AG10803 (cell line): ENCODE measurements at regions not wholly inside any gene's neighbourhood (a gene's known extent, or its start where the extent isn't known, plus 50 kb on each side); places are given as distances from the start of the nearest gene placed in this dataset.

Experiments used
- DNase-seq: peaks from one replicate; pipeline ENCODE4 v3.0.0; 2010; ENCODE audit warnings: low read depth
- H3K4me3 ChIP-seq: 2 replicates; pipeline ENCODE4 v1.5.1; 2011; ENCODE audit warnings: mild to moderate bottlenecking, low read length, control low read depth
- TF ChIP-seq, protein P1 (sequence below): conservative IDR thresholded peaks from 2 replicates; pipeline ENCODE4 v1.5.1; 2011; ENCODE audit warnings: mild to moderate bottlenecking, low read length, control low read depth, inconsistent platforms

DNA sequence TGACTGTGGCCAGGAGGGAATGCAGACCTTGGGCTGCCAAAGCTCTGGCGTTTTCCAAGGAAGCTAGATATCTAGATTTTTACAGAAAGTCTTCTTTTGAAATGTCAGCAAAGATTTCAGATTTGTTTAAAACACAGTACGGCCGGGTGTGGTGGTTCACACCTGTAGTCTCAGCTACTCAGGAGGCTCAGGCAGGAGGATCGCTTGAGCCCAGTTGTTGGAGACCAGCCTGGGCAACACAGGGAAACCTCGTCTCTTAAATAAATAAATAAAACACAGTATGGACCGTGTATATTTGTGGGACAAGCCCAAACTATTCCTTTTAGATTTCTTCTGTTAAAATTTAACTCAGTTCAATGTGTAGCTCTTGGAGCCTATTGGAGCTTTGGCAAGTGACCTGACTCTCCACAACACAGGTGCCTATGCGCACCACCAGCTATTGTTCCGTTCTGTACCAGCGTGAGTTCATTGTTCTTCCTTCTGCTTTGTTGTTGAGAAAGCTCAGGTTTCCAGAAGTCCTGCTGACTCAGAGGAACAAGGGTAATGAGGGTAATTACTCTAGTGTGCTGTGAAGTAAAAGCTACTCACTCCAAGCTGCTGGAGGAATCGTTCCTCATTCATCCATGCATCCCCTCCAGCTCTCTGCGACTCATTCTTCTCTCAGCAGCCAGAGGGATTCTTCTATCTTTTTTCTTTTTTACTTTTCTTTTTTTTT lies 73.1 kb upstream of the SLC6A6 start:
- DNase-seq: peak; percentile 27
- no peak overlapping the region for H3K4me3 ChIP-seq
- TF ChIP-seq, protein P1, sequence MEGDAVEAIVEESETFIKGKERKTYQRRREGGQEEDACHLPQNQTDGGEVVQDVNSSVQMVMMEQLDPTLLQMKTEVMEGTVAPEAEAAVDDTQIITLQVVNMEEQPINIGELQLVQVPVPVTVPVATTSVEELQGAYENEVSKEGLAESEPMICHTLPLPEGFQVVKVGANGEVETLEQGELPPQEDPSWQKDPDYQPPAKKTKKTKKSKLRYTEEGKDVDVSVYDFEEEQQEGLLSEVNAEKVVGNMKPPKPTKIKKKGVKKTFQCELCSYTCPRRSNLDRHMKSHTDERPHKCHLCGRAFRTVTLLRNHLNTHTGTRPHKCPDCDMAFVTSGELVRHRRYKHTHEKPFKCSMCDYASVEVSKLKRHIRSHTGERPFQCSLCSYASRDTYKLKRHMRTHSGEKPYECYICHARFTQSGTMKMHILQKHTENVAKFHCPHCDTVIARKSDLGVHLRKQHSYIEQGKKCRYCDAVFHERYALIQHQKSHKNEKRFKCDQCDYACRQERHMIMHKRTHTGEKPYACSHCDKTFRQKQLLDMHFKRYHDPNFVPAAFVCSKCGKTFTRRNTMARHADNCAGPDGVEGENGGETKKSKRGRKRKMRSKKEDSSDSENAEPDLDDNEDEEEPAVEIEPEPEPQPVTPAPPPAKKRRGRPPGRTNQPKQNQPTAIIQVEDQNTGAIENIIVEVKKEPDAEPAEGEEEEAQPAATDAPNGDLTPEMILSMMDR: no peak

DNA sequence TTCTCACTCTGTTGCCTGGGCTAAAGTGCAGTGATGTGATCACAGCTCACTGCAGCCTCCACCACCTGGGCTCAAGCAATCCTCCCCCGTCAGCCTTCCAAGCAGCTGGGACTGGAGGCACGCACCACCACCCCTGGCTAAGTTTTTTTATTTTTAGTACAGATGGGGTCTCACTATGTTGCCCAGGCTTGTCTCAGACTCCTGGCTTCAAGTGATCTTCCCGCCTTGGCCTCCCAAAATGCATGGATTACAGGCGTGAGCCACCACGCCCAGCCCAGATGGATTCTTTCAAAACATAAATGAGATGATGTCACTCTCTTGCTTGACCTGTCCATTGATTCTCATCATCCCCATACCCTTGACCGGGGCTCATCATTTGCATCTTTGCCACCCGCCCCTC lies 72.6 kb upstream of the SLC6A6 start:
- TF ChIP-seq, protein P1: no peak
- no peak for DNase-seq
- H3K4me3 ChIP-seq: no peak overlapping the region

DNA sequence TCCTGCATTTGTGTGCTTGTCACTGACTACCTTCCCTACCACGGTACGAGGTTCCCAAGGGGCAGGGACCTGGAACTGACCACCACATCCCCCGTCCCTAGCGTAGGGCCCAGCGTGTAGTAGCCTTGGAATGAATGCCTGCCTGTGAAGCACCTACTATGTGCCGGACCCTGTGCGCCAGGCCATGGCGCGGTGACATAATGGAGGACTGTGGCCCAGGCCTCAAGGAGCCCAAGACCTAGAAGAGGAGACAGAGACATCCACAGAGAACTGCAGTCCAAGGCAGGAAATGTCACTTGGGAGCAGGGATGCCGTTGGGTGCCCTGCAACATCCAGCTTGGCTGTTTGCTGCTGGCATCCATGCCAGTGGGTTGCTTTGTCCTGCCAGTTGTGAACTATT lies 71.9 kb upstream of the SLC6A6 start:
- DNase-seq: no peak
- no peak overlapping the region for H3K4me3 ChIP-seq
- TF ChIP-seq, protein P1: no peak

DNA sequence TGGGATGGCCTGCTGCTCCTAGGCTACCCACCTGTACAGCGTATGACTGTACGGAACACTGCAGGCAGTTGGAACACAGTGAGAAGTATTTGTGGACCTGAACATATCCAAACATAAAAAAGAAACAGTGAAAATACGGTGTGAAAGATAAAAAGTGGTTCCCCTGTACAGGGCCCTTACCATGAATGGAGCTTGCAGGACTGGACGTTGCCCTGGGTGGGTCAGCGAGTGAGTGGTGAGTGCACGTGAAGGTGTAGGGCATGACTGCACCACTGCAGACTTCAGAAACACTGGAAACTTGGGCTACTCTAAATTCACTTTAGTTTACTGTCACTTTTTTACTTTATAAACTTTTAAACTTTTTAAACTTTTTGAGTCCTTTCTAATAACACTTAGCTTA lies 71.2 kb upstream of the SLC6A6 start:
- no peak overlapping the region for H3K4me3 ChIP-seq
- DNase-seq: no peak
- TF ChIP-seq, protein P1: no peak

DNA sequence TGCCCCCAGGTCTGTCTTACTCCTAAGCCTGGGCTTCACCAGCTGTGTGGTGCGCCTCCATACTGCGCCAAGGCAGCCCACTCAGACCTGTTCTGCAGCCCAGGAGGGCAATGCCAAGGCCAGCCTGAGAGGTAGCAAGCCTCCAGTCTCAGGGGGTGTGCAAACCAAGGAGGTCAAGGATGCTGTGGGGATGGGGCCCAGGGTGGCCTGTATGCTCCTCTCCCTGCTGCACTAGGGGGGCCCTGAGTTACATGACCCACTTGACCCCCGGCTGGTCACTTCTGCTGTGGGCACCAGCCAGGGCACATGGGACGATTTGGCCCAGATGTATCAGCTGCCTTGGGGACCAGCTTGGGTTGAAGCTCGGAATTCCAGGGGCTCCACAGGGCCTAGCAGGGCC lies 70.0 kb upstream of the SLC6A6 start:
- H3K4me3 ChIP-seq: no peak overlapping the region
- no peak for DNase-seq
- TF ChIP-seq, protein P1: no peak

DNA sequence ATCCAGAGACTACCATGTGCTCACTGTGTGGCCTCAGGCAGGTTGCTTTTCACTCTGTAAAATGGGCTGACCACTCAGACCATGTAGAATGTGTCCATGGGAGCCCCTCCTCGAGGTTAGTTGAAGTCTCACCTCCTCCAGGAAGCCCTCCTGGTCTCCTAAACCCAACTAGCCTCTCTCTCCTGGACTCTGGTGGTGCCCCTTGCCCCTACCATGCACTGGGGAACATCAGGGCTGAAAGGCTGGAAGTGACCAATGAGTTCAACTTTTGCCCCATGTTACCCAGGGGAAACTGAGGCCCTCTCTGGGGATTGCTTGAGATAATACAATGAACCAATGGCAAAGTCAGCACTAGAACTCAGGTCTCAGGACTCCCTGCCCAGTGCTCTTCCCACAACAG lies 69.2 kb upstream of the SLC6A6 start:
- TF ChIP-seq, protein P1: no peak
- DNase-seq: no peak

DNA sequence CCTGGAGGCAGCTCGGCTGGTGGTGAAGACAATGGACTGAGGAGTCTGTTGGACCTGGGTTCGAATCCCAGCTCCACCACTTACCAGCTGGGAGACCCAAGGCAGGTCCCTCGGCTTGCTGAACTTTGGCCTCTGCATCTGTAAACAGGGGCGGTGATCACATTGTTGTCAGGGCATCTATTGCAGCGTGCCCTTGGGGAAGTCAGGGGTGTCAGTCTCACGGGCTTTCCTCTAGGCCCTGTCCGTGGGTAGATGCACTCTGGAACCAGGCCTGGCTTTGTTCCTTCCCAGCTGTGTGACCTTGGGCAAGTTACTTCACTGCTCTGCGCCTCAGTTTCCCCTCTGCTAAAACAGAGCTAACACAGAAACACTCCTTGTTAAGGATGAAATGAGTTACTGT lies 68.8 kb upstream of the SLC6A6 start:
- H3K4me3 ChIP-seq: no peak overlapping the region
- TF ChIP-seq, protein P1: no peak
- no peak for DNase-seq

More for the DNA sequence above, 69.2 kb upstream of the SLC6A6 start:
- H3K4me3 ChIP-seq: no peak overlapping the region
